ENCODE measurements at regions not wholly inside any gene's neighbourhood (a gene's known extent, or its start where the extent isn't known, plus 50 kb on each side); places are given as distances from the start of the nearest gene placed in this dataset.

- no peak overlapping the region for H3K4me3 ChIP-seq
- no peak overlapping the region for H3K27ac ChIP-seq
- no peaks in the 10 kb centered on the region for H3K4me1 ChIP-seq (replicated peaks in 1 of 2)
- no peak for DNase-seq
- no peaks in the 10 kb centered on the region for H3K36me3 ChIP-seq (replicated peaks in 1 of 2)
- TF ChIP-seq, protein P1, sequence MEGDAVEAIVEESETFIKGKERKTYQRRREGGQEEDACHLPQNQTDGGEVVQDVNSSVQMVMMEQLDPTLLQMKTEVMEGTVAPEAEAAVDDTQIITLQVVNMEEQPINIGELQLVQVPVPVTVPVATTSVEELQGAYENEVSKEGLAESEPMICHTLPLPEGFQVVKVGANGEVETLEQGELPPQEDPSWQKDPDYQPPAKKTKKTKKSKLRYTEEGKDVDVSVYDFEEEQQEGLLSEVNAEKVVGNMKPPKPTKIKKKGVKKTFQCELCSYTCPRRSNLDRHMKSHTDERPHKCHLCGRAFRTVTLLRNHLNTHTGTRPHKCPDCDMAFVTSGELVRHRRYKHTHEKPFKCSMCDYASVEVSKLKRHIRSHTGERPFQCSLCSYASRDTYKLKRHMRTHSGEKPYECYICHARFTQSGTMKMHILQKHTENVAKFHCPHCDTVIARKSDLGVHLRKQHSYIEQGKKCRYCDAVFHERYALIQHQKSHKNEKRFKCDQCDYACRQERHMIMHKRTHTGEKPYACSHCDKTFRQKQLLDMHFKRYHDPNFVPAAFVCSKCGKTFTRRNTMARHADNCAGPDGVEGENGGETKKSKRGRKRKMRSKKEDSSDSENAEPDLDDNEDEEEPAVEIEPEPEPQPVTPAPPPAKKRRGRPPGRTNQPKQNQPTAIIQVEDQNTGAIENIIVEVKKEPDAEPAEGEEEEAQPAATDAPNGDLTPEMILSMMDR (IDR thresholded peaks at IDR 0.05), result no peak
- TF ChIP-seq POLR2A (IDR thresholded peaks at IDR 0.05), result no peak
- 63 to 77% (median 68%) methylated on average over 3 of the region's 3 CpGs for WGBS, 4 donors
- H3K9me3 ChIP-seq (replicated peaks in 1 of 3), result no peaks in the 10 kb centered on the region
- no peaks in the 10 kb centered on the region for H3K27me3 ChIP-seq
- intact Hi-C loops (cut with DNase I), result no loop called here
Measured at GRCh38 chr12:118816296-118816695, 165.0 kb upstream of the SRRM4 start.

GRCh38 chr12:118821386-118821925 lies 159.9 kb upstream of the SRRM4 start:
- H3K9me3 ChIP-seq (replicated peaks in 1 of 3), result no peaks in the 10 kb centered on the region
- H3K27me3 ChIP-seq, result no peaks in the 10 kb centered on the region
- H3K4me3 ChIP-seq, result no peak overlapping the region
- DNase-seq, result no peak
- H3K27ac ChIP-seq, result no peak overlapping the region
- 58 to 68% (median 63%) methylated on average over 5 of the region's 5 CpGs for WGBS, 4 donors
- intact Hi-C loops (cut with DNase I), result no loop called here
- H3K36me3 ChIP-seq (replicated peaks in 1 of 2), result no peaks in the 10 kb centered on the region
- TF ChIP-seq POLR2A (IDR thresholded peaks at IDR 0.05), result no peak
- TF ChIP-seq, protein P1 (IDR thresholded peaks at IDR 0.05), result no peak
- no peaks in the 10 kb centered on the region for H3K4me1 ChIP-seq (replicated peaks in 1 of 2)

DNA sequence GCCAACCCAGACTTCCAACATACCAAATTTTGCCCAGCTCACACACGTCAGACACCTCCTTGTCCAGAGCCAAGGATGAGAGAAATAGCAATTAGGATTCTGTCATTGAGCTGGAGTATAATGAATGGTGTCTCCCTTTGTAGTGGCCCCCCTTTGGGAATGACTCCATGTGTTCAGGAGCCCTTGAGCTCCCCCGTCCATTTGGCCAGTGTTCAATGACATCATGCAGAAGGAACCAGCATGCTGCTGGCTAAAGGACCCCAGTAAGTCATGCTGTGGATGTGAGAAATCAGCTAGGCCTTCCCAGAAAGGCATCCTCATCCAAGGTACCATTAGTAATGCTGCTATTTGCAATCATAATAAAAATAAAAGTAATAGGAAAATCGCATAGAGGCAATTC lies 158.8 kb upstream of the SRRM4 start:
- no peak for DNase-seq
- Histone ChIP-seq H3K27me3 (no peaks in the 10 kb centered on the region), H3K4me1 (replicated peaks in 1 of 2) (no peaks in the 10 kb centered on the region), H3K36me3 (replicated peaks in 1 of 2) (no peaks in the 10 kb centered on the region), H3K27ac (no peak overlapping the region), H3K4me3 (no peak overlapping the region), H3K9me3 (replicated peaks in 1 of 3) (no peaks in the 10 kb centered on the region)
- TF ChIP-seq, protein P1 (IDR thresholded peaks at IDR 0.05), result no peak
- no peak for TF ChIP-seq POLR2A (IDR thresholded peaks at IDR 0.05)
- intact Hi-C loops (cut with DNase I), result no loop called here
- 63 to 66% (median 64%) methylated on average over 3 of the region's 3 CpGs for WGBS, 4 donors

DNA sequence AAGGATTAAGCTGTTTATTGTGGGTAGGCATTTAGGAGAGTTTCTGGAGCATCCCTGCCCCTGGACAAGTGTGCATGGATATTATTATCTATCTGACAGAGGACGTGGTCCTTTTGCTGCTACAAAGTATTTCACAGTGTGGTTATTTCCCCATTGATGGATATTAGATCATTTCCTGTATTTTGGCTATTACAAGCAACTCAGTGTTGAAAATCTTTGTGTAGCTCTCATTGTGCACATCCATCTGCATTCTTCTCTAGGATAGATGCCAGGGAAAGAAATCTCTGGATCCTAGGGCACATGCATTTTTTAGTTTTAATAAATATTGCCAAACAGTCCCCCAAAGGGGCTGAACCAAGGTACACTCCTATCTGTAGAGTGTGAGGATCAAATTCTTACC lies 154.3 kb upstream of the SRRM4 start:
- Histone ChIP-seq H3K27me3 (no peaks in the 10 kb centered on the region), H3K4me3 (no peak overlapping the region), H3K4me1 (replicated peaks in 1 of 2) (no peaks in the 10 kb centered on the region), H3K27ac (no peak overlapping the region), H3K36me3 (replicated peaks in 1 of 2) (no peaks in the 10 kb centered on the region), H3K9me3 (replicated peaks in 1 of 3) (no peaks in the 10 kb centered on the region)
- intact Hi-C loops (cut with DNase I), result no loop called here
- TF ChIP-seq, protein P1 (IDR thresholded peaks at IDR 0.05), result no peak
- no peak for TF ChIP-seq POLR2A (IDR thresholded peaks at IDR 0.05)
- DNase-seq, result no peak
- 28 to 50% (median 33%) methylated on average over 1 of the region's 1 CpG for WGBS, 4 donors
